HepG2 (cell line): ENCODE measurements at regions not wholly inside any gene's neighbourhood (a gene's known extent, or its start where the extent isn't known, plus 50 kb on each side); places are given as distances from the start of the nearest gene placed in this dataset.

Source experiments
- ATAC-seq: fragments of 200-7000 bp; cut with Tn5 transposase; 3 replicates; pipeline ENCODE4 v1.9.1; 2020; ENCODE audit warnings: mild to moderate bottlenecking, moderate library complexity
- BruUV-seq: library from RNA; stranded (reverse); fragments of 400-500 nt; replicated peaks from 2 replicates; lab custom pipeline; 2021; lab: Mats Ljungman, UMichigan
- CTCF ChIA-PET: fragments of 300-600 bp; formaldehyde crosslinking; extraction: SDS; loops from one replicate; lab custom pipeline; 2021; ENCODE audit warnings: low total read pairs, inconsistent platforms, low intra/inter-chr PET ratio; lab: Yijun Ruan, JAX
- POLR2A ChIA-PET: fragments of 350-600 bp; sonication (Branson Sonifier 250); formaldehyde crosslinking; loops from one replicate; lab custom pipeline; 2020; ENCODE audit warnings: antibody characterized with exemption, inconsistent platforms; lab: Yijun Ruan, JAX
- DNase-seq: peaks from one replicate; pipeline ENCODE4 v3.0.0-alpha.2; 2015; ENCODE audit warnings: low spot score
- FAIRE-seq: peaks from 3 replicates; lab custom pipeline; 2011; peaks lifted over from hg19 to GRCh38; lab: Jason Lieb, UNC
- H2AFZ ChIP-seq: one replicate; pipeline ENCODE4 v1.6.1; 2011; ENCODE audit warnings: low read length, inconsistent platforms
- H3K27ac ChIP-seq: fragments of 300-600 bp; 3 replicates; pipeline ENCODE4 v1.8.0; 2011; ENCODE audit warnings: mixed run types, mild to moderate bottlenecking, mixed read lengths, low read length, inconsistent platforms; ENCODE audit not compliant: insufficient read depth; ENCODE audit errors: extremely low read length
- H3K27me3 ChIP-seq, 2 experiments: fragments of 200-600 bp in 1 of 2; 2 replicates in 1 of 2; 3 replicates in 1 of 2; pipeline versions ENCODE4 v1.6.0 to v1.8.0; 2011; ENCODE audit warnings: low read length in 2 of 2, mild to moderate bottlenecking in 2 of 2, moderate library complexity in 2 of 2, inconsistent platforms in 1 of 2; ENCODE audit not compliant: insufficient read depth in 2 of 2, control insufficient read depth in 1 of 2
- H3K36me3 ChIP-seq, 2 experiments: fragments of 200-600 bp in 1 of 2; replicated peaks in 1 of 2; 2 replicates in 1 of 2; 3 replicates in 1 of 2; pipeline versions ENCODE4 v1.5.1 to v1.8.0; 2011; ENCODE audit warnings: low read length in 2 of 2, inconsistent platforms in 1 of 2; ENCODE audit not compliant: insufficient read depth in 2 of 2, control insufficient read depth in 1 of 2
- H3K4me1 ChIP-seq: 2 replicates; pipeline ENCODE4 v1.5.1; 2012; ENCODE audit warnings: low read length, inconsistent platforms; ENCODE audit not compliant: insufficient read depth
- H3K4me2 ChIP-seq: 2 replicates; pipeline ENCODE4 v1.6.0; 2011; ENCODE audit warnings: low read depth, low read length, inconsistent platforms
- H3K4me3 ChIP-seq, 3 experiments: fragments of 200-600 bp in 1 of 3; sonication (generic), shearing (Covaris generic) in 1 of 3; replicated peaks in 1 of 3; 2 replicates each; pipeline ENCODE4 v1.5.1; 2011 to 2016; ENCODE audit warnings: low read length in 3 of 3, inconsistent platforms in 2 of 3, low read depth in 2 of 3, mild to moderate bottlenecking in 2 of 3, control low read depth in 1 of 3, mixed read lengths in 1 of 3; ENCODE audit not compliant: insufficient read depth in 1 of 3
- H3K79me2 ChIP-seq: one replicate; pipeline ENCODE4 v1.6.1; 2011; ENCODE audit warnings: low read length, inconsistent platforms; ENCODE audit not compliant: insufficient read depth
- H3K9ac ChIP-seq: 2 replicates; pipeline ENCODE4 v1.6.0; 2011; ENCODE audit warnings: mild to moderate bottlenecking, low read depth, low read length, inconsistent platforms; ENCODE audit not compliant: insufficient read depth
- H3K9me3 ChIP-seq: 2 replicates; pipeline ENCODE4 v1.5.1; 2012; ENCODE audit warnings: mild to moderate bottlenecking, low read length
- H4K20me1 ChIP-seq: 2 replicates; pipeline ENCODE4 v1.6.0; 2011; ENCODE audit warnings: inconsistent platforms, mild to moderate bottlenecking, low read length, moderate library complexity; ENCODE audit not compliant: insufficient read depth
- LBX2 ChIP-seq: sonication (generic); formaldehyde crosslinking; IDR thresholded peaks from 2 replicates; pipeline ENCODE4 v1.5.0; 2020; ENCODE audit warnings: missing genetic modification reagents, mild to moderate bottlenecking, borderline replicate concordance
- MNT ChIP-seq: fragments of 450-650 bp; IDR thresholded peaks from 2 replicates; pipeline ENCODE4 v1.6.1; 2016
- NCOR1 ChIP-seq: fragments of 200-600 bp; sonication (generic); IDR thresholded peaks from 2 replicates; pipeline ENCODE4 v1.7.0; 2017; ENCODE audit warnings: antibody characterized with exemption, low read length, borderline replicate concordance
- RXRB ChIP-seq: IDR thresholded peaks from 2 replicates; pipeline ENCODE4 v1.6.1; 2016; ENCODE audit warnings: borderline replicate concordance, missing genetic modification reagents, missing compliant biosample characterization
- SIX1 ChIP-seq: sonication (generic); formaldehyde crosslinking; IDR thresholded peaks from 2 replicates; pipeline ENCODE4 v1.4.0; 2020; ENCODE audit warnings: missing genetic modification reagents, borderline replicate concordance
- ZBTB26 ChIP-seq: IDR thresholded peaks from 2 replicates; pipeline ENCODE4 v1.6.1; 2016; ENCODE audit warnings: missing compliant biosample characterization, missing genetic modification reagents, borderline replicate concordance
- ZKSCAN8 ChIP-seq: IDR thresholded peaks from 2 replicates; pipeline ENCODE4 v1.6.1; 2016; ENCODE audit warnings: borderline replicate concordance, missing genetic modification reagents, missing compliant biosample characterization
- ZNF431 ChIP-seq: sonication (generic); formaldehyde crosslinking; IDR thresholded peaks from 2 replicates; pipeline ENCODE4 v1.9.0; 2022; ENCODE audit warnings: missing genetic modification reagents, low read depth, mild to moderate bottlenecking, borderline replicate concordance
- ZNF432 ChIP-seq: sonication (generic); formaldehyde crosslinking; IDR thresholded peaks from 2 replicates; pipeline ENCODE4 v1.5.0; 2020; ENCODE audit warnings: missing genetic modification reagents, mild to moderate bottlenecking, borderline replicate concordance
- ZNF768 ChIP-seq: sonication (generic); formaldehyde crosslinking; IDR thresholded peaks from 2 replicates; pipeline ENCODE4 v1.4.0; 2020; ENCODE audit warnings: missing genetic modification reagents
- ZNF772 ChIP-seq: sonication (generic); formaldehyde crosslinking; IDR thresholded peaks from 2 replicates; pipeline ENCODE4 v1.5.0; 2020; ENCODE audit warnings: mild to moderate bottlenecking, missing genetic modification reagents
- ZNF782 ChIP-seq: sonication (generic); formaldehyde crosslinking; IDR thresholded peaks from 2 replicates; pipeline ENCODE4 v1.4.0; 2020; ENCODE audit warnings: missing genetic modification reagents, mild to moderate bottlenecking, borderline replicate concordance
- ZSCAN9 ChIP-seq: IDR thresholded peaks from 2 replicates; pipeline ENCODE4 v1.6.1; 2016; ENCODE audit warnings: borderline replicate concordance
- WGBS: methylation state at CpG from one replicate; pipeline ENCODE4 v1.1.6; 2017; ENCODE audit warnings: low lambda C conversion rate; 5-methylcytosine and 5-hydroxymethylcytosine counted together
- in situ Hi-C: cut with HindIII; loops from 2 replicates; pipeline ENCODE4 v1.10.0; 2017; ENCODE audit warnings: low pct_unique_long_range_greater_than_20kb; ENCODE audit not compliant: extremely low pct_ligation_motif_present
- intact Hi-C: fragments of 100-400 bp; cut with micrococcal nuclease; formaldehyde crosslinking; loops from one replicate; pipeline ENCODE4 v1.10.0; 2022; ENCODE audit not compliant: unreplicated experiment

GRCh38 chr10:78411716-78412115, 378.1 kb downstream of the RPS24 start (continued):
- TF ChIP-seq SIX1: no peak
- no peak for TF ChIP-seq ZNF772 (CRISPR knock-in tag)
- no peak for TF ChIP-seq RXRB (CRISPR knock-in tag)
- TF ChIP-seq ZNF432 (CRISPR knock-in tag): no peak
- no peak for TF ChIP-seq LBX2 (CRISPR knock-in tag)
- TF ChIP-seq NCOR1: no peak
- TF ChIP-seq ZNF431 (CRISPR knock-in tag): no peak
- TF ChIP-seq, all 625 proteins: peak for 0

- ChIA-PET POLR2A (no interaction called here), CTCF (no interaction called here)
- H3K79me2 ChIP-seq: no peaks in the 10 kb centered on the region
- no peak overlapping the region for H3K4me2 ChIP-seq
- H3K27me3 ChIP-seq: peaks cover 2 to 57% of the 10 kb centered on the region in 2 experiments; a peak in 3 of 5 replicates
- intact Hi-C loops: no loop called here
- no TSS peak for BruUV-seq
- H3K4me1 ChIP-seq: no peaks in the 10 kb centered on the region
- TF ChIP-seq ZBTB26 (no peak), ZNF782 (no peak), ZSCAN9 (no peak), MNT (no peak), ZNF768 (peak; percentile 87), ZKSCAN8 (CRISPR knock-in tag) (no peak)
- H3K9ac ChIP-seq: no peak overlapping the region
- DNase-seq (no peak), ATAC-seq (no peak), FAIRE-seq (no peak)
- H3K27ac ChIP-seq: no peak overlapping the region
- no peak overlapping the region for H3K4me3 ChIP-seq
- no peaks in the 10 kb centered on the region for H4K20me1 ChIP-seq
- H2AFZ ChIP-seq: no peak overlapping the region
- in situ Hi-C loops: no loop called here
- no peaks in the 10 kb centered on the region for H3K36me3 ChIP-seq
- WGBS: 29% methylated on average over 4 of the region's 4 CpGs
- H3K9me3 ChIP-seq: no peaks in the 10 kb centered on the region
These were observed 378.9 kb downstream of the RPS24 start for GRCh38 chr10:78412605-78413004.
